ENCODE measurements at regions not wholly inside any gene's neighbourhood (a gene's known extent, or its start where the extent isn't known, plus 50 kb on each side); places are given as distances from the start of the nearest gene placed in this dataset.

DNA sequence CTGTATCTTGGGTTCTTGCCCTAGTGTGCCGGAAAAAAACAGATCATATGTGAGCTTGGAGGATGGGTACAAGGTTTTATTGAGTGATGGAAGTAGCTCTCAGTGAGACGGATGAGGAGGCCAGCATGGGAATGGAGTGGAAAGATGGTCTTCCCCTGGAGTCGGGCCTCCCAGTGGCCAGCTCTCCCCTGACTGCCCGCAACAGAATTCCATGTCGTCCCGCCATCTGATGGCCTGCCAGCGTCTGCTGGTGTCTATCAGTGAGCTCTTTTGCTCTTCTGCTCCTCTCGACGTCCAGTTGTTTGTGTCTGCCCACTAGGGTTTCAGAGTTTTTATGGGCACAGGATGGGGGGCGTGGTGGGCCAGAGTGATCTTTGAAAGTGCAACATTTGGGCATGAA, 315.2 kb upstream of the BRINP3 start:
- TF ChIP-seq, protein P1, sequence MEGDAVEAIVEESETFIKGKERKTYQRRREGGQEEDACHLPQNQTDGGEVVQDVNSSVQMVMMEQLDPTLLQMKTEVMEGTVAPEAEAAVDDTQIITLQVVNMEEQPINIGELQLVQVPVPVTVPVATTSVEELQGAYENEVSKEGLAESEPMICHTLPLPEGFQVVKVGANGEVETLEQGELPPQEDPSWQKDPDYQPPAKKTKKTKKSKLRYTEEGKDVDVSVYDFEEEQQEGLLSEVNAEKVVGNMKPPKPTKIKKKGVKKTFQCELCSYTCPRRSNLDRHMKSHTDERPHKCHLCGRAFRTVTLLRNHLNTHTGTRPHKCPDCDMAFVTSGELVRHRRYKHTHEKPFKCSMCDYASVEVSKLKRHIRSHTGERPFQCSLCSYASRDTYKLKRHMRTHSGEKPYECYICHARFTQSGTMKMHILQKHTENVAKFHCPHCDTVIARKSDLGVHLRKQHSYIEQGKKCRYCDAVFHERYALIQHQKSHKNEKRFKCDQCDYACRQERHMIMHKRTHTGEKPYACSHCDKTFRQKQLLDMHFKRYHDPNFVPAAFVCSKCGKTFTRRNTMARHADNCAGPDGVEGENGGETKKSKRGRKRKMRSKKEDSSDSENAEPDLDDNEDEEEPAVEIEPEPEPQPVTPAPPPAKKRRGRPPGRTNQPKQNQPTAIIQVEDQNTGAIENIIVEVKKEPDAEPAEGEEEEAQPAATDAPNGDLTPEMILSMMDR (conservative IDR thresholded peaks at IDR 0.05; ENCODE audit: low read length), result no peak
- no peak for TF ChIP-seq EZH2phosphoT487 (IDR thresholded peaks at IDR 0.05; ENCODE audit: borderline replicate concordance, low read depth, low read length)

Measured in OCI-LY7 (cell line).